K562 (cell line): ENCODE measurements at regions not wholly inside any gene's neighbourhood (a gene's known extent, or its start where the extent isn't known, plus 50 kb on each side); places are given as distances from the start of the nearest gene placed in this dataset.

ENCODE experiments used
- FOSL1 ChIP-seq: fragments of 200-800 bp; sonication (Bioruptor generic); conservative IDR thresholded peaks from 2 replicates; pipeline ENCODE4 v1.6.1; 2016; ENCODE audit warnings: missing genetic modification characterization, missing compliant biosample characterization
- JUND ChIP-seq, 2 experiments: IDR thresholded peaks; 2 replicates in 1 of 2; 3 replicates in 1 of 2; pipeline ENCODE4 v1.6.1; 2011; ENCODE audit warnings: borderline replicate concordance in 2 of 2, low read depth in 2 of 2, low read length in 2 of 2, improper control_type of control experiment in 1 of 2, missing biosample characterization in 1 of 2, missing genetic modification characterization in 1 of 2, missing genetic modification reagents in 1 of 2
- L3MBTL2 ChIP-seq: fragments of 450-650 bp; IDR thresholded peaks from 2 replicates; pipeline ENCODE4 v1.6.1; 2016; ENCODE audit warnings: mild to moderate bottlenecking, moderate library complexity
- NRF1 ChIP-seq, 2 experiments: fragments of 450-650 bp; IDR thresholded peaks in 1 of 2; conservative IDR thresholded peaks in 1 of 2; 2 replicates each; pipeline ENCODE4 v1.6.1; 2014; ENCODE audit warnings: mild to moderate bottlenecking in 2 of 2
- POLR2G ChIP-seq: fragments of 200-400 bp; formaldehyde crosslinking; IDR thresholded peaks from 2 replicates; pipeline ENCODE4 v1.6.1; 2017; ENCODE audit warnings: low read depth, mild to moderate bottlenecking, antibody characterized with exemption, low read length, moderate library complexity
- RBFOX2 ChIP-seq: fragments of 200-400 bp; formaldehyde crosslinking; IDR thresholded peaks from 2 replicates; pipeline ENCODE4 v1.6.1; 2017; ENCODE audit warnings: low read depth, mild to moderate bottlenecking, low read length, moderate library complexity
- RBM15 ChIP-seq: fragments of 200-400 bp; formaldehyde crosslinking; IDR thresholded peaks from 2 replicates; pipeline ENCODE4 v1.6.1; 2018; ENCODE audit warnings: mild to moderate bottlenecking, low read length, moderate library complexity; ENCODE audit not compliant: insufficient read depth
- SAFB ChIP-seq: fragments of 200-400 bp; formaldehyde crosslinking; IDR thresholded peaks from 2 replicates; pipeline ENCODE4 v1.6.1; 2017; ENCODE audit warnings: low read depth, low read length, borderline replicate concordance
- TEAD1 ChIP-seq, 2 experiments: fragments of 450-650 bp in 1 of 2; sonication (generic) in 1 of 2; formaldehyde crosslinking; IDR thresholded peaks; 2 replicates each; pipeline versions ENCODE4 v1.4.0 to v1.8.0; 2020 to 2022; ENCODE audit warnings: mild to moderate bottlenecking in 2 of 2, missing genetic modification reagents in 1 of 2
- ZFX ChIP-seq: sonication (generic); formaldehyde crosslinking; IDR thresholded peaks from 2 replicates; pipeline ENCODE4 v1.8.0; 2022; ENCODE audit warnings: mild to moderate bottlenecking, missing genetic modification reagents, moderate library complexity
- TF ChIP-seq, protein P1 (sequence below): fragments of 450-650 bp; IDR thresholded peaks from 2 replicates; pipeline ENCODE4 v1.6.1; 2016; ENCODE audit warnings: antibody characterized with exemption
- TF ChIP-seq, protein P2 (sequence below), 2 experiments: fragments of 450-650 bp in 1 of 2; sonication (generic) in 1 of 2; formaldehyde crosslinking in 1 of 2; IDR thresholded peaks in 1 of 2; conservative IDR thresholded peaks in 1 of 2; 2 replicates each; pipeline versions ENCODE4 v1.6.1 to v1.8.1; 2016 to 2023; ENCODE audit warnings: mild to moderate bottlenecking in 2 of 2, moderate library complexity in 2 of 2, inconsistent platforms in 1 of 2, missing genetic modification reagents in 1 of 2

- TF ChIP-seq, protein P1, sequence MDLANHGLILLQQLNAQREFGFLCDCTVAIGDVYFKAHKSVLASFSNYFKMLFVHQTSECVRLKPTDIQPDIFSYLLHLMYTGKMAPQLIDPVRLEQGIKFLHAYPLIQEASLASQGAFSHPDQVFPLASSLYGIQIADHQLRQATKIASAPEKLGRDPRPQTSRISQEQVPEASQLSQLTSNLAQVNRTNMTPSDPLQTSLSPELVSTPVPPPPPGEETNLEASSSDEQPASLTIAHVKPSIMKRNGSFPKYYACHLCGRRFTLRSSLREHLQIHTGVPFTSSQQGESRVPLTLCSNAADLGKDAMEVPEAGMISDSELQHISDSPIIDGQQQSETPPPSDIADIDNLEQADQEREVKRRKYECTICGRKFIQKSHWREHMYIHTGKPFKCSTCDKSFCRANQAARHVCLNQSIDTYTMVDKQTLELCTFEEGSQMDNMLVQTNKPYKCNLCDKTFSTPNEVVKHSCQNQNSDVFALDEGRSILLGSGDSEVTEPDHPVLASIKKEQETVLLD, result peak; percentile 92
- TF ChIP-seq FOSL1, result 0 out of 2 replicates have a peak, but pooled peaks have one; percentile 16
- TF ChIP-seq JUND (IDR thresholded peaks at IDR 0.05; ENCODE audit: borderline replicate concordance, low read depth, low read length), result peak; percentile 56; the same call in 1 of the 2 replicates
- no peak; the same call in 2 of the 3 replicates for TF ChIP-seq JUND (tag; IDR thresholded peaks at IDR 0.05; ENCODE audit: borderline replicate concordance, low read depth, low read length)
- no peak for TF ChIP-seq TEAD1 (CRISPR knock-in tag; IDR thresholded peaks at IDR 0.05)
- peak; percentile 42 for TF ChIP-seq RBFOX2
- TF ChIP-seq SAFB, result peak; percentile 59; the same call in 1 of the 2 replicates
- peak; percentile 64 for TF ChIP-seq ZFX (CRISPR knock-in tag)
- peak; percentile 95 for TF ChIP-seq NRF1 (conservative IDR thresholded peaks at IDR 0.05 in 1 of 2, IDR thresholded peaks at IDR 0.05 in 1 of 2)
- TF ChIP-seq RBM15, result no peak
- TF ChIP-seq L3MBTL2, result 0 out of 2 replicates have a peak, but pooled peaks have one; percentile 23
- TF ChIP-seq, protein P2, sequence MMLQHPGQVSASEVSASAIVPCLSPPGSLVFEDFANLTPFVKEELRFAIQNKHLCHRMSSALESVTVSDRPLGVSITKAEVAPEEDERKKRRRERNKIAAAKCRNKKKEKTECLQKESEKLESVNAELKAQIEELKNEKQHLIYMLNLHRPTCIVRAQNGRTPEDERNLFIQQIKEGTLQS (IDR thresholded peaks at IDR 0.05), result peak; percentile 76
- TF ChIP-seq, protein P2 (CRISPR knock-in tag; conservative IDR thresholded peaks at IDR 0.05), result no peak
- peak; percentile 49 for TF ChIP-seq POLR2G
Observed at GRCh38 chr12:34356233-34356987, 334.1 kb downstream of the ALG10 start (continued).
